Omental fat pad (tissue), 3 donors: ENCODE measurements at regions not wholly inside any gene's neighbourhood (a gene's known extent, or its start where the extent isn't known, plus 50 kb on each side); places are given as distances from the start of the nearest gene placed in this dataset.

ENCODE experiments used
- ATAC-seq: fragments of 150-250 bp; one replicate; pipeline ENCODE4 v1.9.1; 2016; ENCODE audit warnings: mild to moderate bottlenecking, moderate library complexity; ENCODE audit not compliant: low FRiP score
- DNase-seq: peaks from one replicate; pipeline ENCODE4 v3.0.0-alpha.2; 2019; ENCODE audit warnings: low spot score
- TF ChIP-seq, protein P1 (sequence below), 3 donors: fragments of 450-650 bp; IDR thresholded peaks; one replicate each; pipeline ENCODE4 v1.5.1; 2016 to 2017; ENCODE audit warnings: antibody characterized with exemption in 3 of 3, mild to moderate bottlenecking in 3 of 3, moderate library complexity in 2 of 3

DNA sequence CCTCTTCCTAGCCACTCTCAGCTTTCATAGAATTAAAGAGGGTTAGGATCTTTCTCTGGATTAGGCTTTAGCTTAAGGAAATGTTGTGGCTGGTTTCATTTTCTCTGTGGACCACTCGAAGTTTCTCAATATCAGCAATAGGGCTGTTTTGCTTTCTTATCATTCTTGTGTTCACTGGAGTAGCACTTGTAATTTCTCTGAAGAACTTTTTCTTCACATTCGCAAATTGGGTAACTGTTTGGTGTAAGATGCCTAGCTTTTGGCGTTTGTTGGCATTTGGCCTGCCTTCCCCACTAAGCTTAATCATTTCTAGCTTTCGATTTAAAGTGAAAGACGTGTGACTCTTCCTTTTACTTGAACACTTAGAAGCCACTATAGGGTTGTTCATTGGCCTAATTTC is 210.8 kb upstream of the PROX1 start:
- TF ChIP-seq, protein P1, sequence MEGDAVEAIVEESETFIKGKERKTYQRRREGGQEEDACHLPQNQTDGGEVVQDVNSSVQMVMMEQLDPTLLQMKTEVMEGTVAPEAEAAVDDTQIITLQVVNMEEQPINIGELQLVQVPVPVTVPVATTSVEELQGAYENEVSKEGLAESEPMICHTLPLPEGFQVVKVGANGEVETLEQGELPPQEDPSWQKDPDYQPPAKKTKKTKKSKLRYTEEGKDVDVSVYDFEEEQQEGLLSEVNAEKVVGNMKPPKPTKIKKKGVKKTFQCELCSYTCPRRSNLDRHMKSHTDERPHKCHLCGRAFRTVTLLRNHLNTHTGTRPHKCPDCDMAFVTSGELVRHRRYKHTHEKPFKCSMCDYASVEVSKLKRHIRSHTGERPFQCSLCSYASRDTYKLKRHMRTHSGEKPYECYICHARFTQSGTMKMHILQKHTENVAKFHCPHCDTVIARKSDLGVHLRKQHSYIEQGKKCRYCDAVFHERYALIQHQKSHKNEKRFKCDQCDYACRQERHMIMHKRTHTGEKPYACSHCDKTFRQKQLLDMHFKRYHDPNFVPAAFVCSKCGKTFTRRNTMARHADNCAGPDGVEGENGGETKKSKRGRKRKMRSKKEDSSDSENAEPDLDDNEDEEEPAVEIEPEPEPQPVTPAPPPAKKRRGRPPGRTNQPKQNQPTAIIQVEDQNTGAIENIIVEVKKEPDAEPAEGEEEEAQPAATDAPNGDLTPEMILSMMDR (IDR thresholded peaks at IDR 0.05) = no peak
- no peak for DNase-seq
- ATAC-seq = no peak

DNA sequence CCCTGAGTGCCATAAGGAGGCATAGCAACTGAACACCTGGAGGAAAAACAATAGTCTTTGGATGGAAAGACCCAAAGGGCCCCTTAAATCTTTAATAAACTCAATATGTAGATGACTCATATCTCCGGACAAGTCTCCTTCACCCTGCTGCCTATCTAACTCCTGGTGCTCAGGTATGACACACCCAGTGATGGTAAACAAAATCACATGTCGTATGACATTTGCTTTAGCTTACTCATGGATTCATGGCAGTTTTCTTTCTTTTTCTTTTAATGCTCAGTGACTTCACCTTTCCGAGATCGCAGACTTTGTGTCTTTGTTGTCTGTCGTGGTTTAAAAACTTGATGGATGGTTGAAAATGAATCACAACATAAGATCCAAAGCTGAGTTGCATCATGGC is 208.5 kb upstream of the PROX1 start:
- DNase-seq (no peak), ATAC-seq (no peak)
- TF ChIP-seq, protein P1 (IDR thresholded peaks at IDR 0.05) = no peak

DNA sequence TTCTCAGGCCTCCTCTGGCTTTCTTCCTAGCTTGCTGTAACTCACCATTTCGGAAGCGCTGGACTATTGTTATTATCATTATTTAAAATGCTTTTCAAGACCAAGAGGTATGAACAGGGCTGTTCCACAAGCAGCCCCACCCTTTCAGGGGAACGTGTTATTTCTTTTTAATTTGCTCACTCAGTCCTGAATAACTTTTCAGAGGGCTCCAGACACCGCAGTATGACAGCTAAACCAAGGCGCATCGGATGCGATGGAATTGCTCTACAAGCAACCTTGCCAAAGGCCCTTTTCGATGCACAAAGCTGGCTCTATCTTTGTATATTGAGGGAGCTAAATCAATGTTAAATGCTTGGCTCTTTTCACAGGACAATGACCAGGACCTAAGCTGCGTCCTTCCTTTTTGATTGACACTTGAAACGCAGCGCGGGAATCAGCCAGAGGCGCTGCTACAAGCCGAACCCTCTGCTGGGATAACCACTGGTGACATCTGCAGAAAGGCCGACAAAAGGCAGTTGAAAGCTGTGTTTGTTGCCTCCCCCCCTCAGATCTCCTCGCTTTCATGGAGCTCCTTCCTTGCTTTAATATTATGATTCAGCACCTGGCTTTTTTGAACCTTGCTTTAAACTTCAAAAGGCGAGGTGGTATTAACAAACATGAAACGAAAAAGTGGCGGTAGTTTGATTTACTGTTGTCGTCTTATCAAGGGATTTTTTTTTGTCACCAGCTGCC is 204.7 kb upstream of the PROX1 start:
- no peak for ATAC-seq

DNA sequence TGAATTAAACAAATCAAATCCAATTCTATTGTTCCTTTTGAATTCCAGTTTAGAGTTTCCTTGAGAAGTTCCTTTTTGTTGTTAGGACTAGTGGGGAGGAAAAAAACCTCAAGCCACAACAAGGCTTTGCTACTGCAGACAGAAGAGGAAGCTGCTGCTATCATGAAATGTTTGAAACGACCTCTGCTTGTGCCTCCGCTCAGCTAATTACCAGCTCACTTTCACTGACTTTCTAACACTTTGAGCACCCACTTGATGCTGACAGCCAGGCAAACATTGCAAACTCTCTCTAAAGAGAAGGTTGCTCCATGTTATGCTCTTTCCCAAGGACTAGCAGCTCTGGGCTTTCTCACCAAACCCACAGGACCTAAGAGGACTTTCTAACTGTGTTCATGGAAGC is 203.9 kb upstream of the PROX1 start:
- TF ChIP-seq, protein P1 (IDR thresholded peaks at IDR 0.05) = no peak
- DNase-seq (no peak), ATAC-seq (no peak)

More for the DNA sequence above, 204.7 kb upstream of the PROX1 start:
- DNase-seq = no peak
- TF ChIP-seq, protein P1 (IDR thresholded peaks at IDR 0.05) = no peak

DNA sequence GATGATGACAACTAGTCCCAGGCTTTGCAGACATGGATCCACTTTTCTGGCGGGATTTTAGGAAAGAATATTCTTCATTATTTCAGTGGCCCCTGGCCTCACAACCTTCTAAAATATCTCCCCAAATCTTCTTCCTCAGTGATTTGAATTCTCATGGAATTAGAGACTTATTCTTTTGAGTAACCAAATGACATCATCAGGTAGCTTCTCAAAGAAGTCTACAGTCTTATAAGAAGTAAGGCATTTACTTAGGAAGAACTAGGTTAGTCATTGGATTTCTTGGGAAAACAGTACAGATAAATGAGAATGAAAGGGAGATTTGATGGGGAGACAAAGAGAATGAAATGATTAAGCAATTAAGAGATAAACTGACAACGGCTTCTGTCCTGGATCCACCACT is 201.1 kb upstream of the PROX1 start:
- no peak for DNase-seq
- TF ChIP-seq, protein P1 (IDR thresholded peaks at IDR 0.05) = no peak
- no peak for ATAC-seq

DNA sequence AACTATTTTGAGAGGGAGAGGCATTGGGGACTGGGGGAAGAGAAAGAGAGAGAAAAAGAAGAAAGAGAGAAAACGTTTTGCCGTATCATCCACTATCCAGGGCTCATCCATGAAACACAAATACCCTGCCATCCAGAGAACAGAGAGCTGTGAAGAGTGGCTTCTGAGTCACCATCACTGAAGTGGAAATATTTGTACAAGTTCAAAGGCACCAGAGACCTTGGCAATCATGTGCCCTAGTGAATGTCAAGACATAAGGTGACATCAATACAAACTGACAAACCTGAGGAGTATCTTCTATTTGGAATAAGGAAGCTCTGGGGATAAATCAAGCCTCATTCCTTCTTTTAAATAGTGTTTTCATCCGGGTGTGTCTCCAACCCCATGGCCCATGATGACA is 197.2 kb upstream of the PROX1 start:
- TF ChIP-seq, protein P1 (IDR thresholded peaks at IDR 0.05) = no peak
- DNase-seq (no peak), ATAC-seq (no peak)

DNA sequence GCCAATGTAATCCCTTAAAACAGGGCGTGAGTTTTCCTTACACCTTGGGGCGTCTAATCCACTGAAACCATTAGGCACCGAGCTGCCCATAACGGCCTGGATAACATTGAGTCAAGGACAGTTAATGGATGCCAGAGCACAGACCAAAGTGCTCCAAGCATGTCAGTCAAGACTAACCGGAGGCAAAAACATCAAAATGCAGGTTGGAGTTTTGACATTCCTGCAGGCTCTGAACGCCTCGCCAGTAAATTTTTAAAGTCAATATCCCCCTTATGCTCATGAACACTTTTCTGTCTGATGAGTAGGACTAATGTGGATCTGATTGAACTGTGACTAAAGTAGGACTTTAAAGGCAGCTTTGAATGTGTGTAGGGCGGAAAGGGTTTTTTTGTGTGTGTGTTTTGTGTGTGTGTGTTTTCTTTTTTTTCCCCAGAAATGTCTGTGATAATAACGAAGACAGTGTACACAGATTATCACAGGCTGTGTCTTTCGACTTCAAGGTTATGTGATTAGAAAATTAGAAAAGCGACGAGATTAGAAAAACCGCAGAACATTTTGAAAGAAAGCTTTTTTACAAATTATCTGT is 194.2 kb upstream of the PROX1 start:
- no peak for ATAC-seq
- DNase-seq = no peak
- TF ChIP-seq, protein P1 (IDR thresholded peaks at IDR 0.05) = no peak
